ENCODE measurements at regions not wholly inside any gene's neighbourhood (a gene's known extent, or its start where the extent isn't known, plus 50 kb on each side); places are given as distances from the start of the nearest gene placed in this dataset.
"Not testable (repeated sequence)": the region's sequence is repeated elsewhere in the genome, so short reads cannot be mapped to it uniquely, and the experiment has no call there.

DNA sequence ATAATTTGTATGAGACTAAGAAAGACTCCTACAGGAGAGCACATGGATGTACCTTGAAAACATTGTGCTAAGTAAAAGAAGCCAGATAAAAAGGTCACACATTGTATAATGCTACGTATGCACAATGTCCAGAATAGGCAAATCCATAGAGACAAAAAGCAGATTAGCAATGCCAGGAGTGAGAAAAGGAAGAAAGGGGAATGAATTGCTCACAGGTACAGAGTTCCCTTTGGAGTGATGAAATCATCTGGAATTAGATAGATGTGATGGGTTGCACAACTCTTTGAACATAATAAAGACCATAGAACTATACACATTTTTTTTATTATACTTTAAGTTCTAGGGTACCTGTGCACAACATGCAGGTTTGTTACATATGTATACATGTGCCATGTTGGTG, 1218.9 kb upstream of the TMEM132C start:
- Histone ChIP-seq H3K4me2 (no peak overlapping the region), H3K27ac (no peak overlapping the region), H3F3A (ENCODE audit: insufficient read depth, low read depth) (peaks cover 12% of the 10 kb centered on the region), H3K27me3 (ENCODE audit: insufficient read depth, low read depth) (no peaks in the 10 kb centered on the region), H3K4me1 (replicated peaks; ENCODE audit: insufficient read depth) (peaks cover 14% of the 10 kb centered on the region), H4K20me1 (ENCODE audit: insufficient read depth) (no peaks in the 10 kb centered on the region), H3K9me2 (ENCODE audit: insufficient read depth) (no peaks in the 10 kb centered on the region), H3K79me2 (ENCODE audit: low read depth) (no peaks in the 10 kb centered on the region), H3K36me3 (ENCODE audit: low read depth) (no peaks in the 10 kb centered on the region), H3K4me3 (no peak overlapping the region), H2AFZ (no peak overlapping the region), H3K9me3 (ENCODE audit: insufficient read depth, low read depth) (no peaks in the 10 kb centered on the region)
- no peak for DNase-seq
- CTCF ChIA-PET = interaction anchor here (0.6 kb wide), 1 partner anchor 271 kb away, joined by 3 read pairs; no protein-coding TSS in a partner anchor
- no TSS peak for BruUV-seq (replicated peaks)
- TF ChIP-seq EZH2 (IDR thresholded peaks at IDR 0.05; ENCODE audit: low read depth) = no peak
- TF ChIP-seq, protein P1, sequence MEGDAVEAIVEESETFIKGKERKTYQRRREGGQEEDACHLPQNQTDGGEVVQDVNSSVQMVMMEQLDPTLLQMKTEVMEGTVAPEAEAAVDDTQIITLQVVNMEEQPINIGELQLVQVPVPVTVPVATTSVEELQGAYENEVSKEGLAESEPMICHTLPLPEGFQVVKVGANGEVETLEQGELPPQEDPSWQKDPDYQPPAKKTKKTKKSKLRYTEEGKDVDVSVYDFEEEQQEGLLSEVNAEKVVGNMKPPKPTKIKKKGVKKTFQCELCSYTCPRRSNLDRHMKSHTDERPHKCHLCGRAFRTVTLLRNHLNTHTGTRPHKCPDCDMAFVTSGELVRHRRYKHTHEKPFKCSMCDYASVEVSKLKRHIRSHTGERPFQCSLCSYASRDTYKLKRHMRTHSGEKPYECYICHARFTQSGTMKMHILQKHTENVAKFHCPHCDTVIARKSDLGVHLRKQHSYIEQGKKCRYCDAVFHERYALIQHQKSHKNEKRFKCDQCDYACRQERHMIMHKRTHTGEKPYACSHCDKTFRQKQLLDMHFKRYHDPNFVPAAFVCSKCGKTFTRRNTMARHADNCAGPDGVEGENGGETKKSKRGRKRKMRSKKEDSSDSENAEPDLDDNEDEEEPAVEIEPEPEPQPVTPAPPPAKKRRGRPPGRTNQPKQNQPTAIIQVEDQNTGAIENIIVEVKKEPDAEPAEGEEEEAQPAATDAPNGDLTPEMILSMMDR (conservative IDR thresholded peaks at IDR 0.05) = no peak
- POLR2A ChIA-PET (ENCODE audit: unreplicated experiment) = no interaction called here
- intact Hi-C loops (cut with micrococcal nuclease; ENCODE audit: unreplicated experiment) = no loop called here

DNA sequence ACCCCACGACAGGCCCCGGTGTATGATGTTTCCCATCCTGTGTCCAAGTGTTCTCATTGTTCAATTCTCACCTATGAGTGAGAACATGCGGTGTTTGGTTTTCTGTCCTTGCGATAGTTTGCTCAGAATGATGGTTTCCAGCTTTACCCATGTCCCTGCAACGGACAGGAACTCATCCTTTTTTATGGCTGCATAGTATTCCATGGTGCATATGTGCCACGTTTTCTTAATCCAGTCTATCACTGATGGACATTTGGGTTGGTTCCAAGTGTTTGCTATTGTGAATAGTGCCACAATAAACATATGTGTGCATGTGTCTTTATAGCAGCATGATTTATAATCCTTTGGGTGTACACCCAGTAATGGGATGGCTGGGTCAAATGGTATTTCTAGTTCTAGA, 1218.4 kb upstream of the TMEM132C start:
- H3K9me2 ChIP-seq (ENCODE audit: insufficient read depth); BruUV-seq (replicated peaks); H3K9me3 ChIP-seq (ENCODE audit: insufficient read depth, low read depth); DNase-seq; H3K36me3 ChIP-seq (ENCODE audit: low read depth); H4K20me1 ChIP-seq (ENCODE audit: insufficient read depth); POLR2A ChIA-PET (ENCODE audit: unreplicated experiment); H3K4me3 ChIP-seq; H3K4me2 ChIP-seq; H3K27ac ChIP-seq; H3K79me2 ChIP-seq (ENCODE audit: low read depth); H2AFZ ChIP-seq; H3K27me3 ChIP-seq (ENCODE audit: insufficient read depth, low read depth); intact Hi-C loops (cut with micrococcal nuclease; ENCODE audit: unreplicated experiment): not testable (repeated sequence)
- Histone ChIP-seq H3F3A (ENCODE audit: insufficient read depth, low read depth) (peaks cover 16% of the 10 kb centered on the region), H3K4me1 (replicated peaks; ENCODE audit: insufficient read depth) (peaks cover 19% of the 10 kb centered on the region)
- CTCF ChIA-PET = interaction anchor here (0.6 kb wide), 1 partner anchor 272 kb away, joined by 3 read pairs; no protein-coding TSS in a partner anchor

DNA sequence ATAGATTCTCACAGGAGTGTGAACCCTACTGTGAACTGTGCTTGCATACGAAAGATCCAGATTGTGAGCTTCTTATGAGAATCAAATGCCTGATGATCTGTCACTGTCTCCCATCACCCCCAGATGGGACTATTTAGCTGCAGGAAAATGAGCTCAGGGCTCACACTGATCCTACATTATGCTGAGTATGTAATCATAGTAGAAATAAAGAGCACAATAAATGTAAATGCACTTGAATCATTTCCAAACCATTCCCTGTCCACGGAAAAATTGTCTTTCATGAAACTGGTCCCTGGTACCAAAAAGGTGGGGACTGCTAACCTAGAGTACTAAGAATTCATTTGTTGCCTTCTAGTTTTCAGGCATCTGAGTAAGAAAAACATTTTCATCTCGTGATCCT, 1215.8 kb upstream of the TMEM132C start:
- intact Hi-C loops (cut with micrococcal nuclease; ENCODE audit: unreplicated experiment) = no loop called here
- TF ChIP-seq EZH2 (IDR thresholded peaks at IDR 0.05; ENCODE audit: low read depth) = no peak
- TF ChIP-seq, protein P1 (conservative IDR thresholded peaks at IDR 0.05) = no peak
- no peak for DNase-seq
- H2AFZ ChIP-seq = no peak overlapping the region
- ChIA-PET CTCF (no interaction called here), POLR2A (ENCODE audit: unreplicated experiment) (no interaction called here)
- BruUV-seq (replicated peaks) = no TSS peak
- no peak overlapping the region for H3K27ac ChIP-seq
- no peak overlapping the region for H3K4me2 ChIP-seq
- H4K20me1 ChIP-seq (ENCODE audit: insufficient read depth) = no peaks in the 10 kb centered on the region
- no peaks in the 10 kb centered on the region for H3K27me3 ChIP-seq (ENCODE audit: insufficient read depth, low read depth)
- H3F3A ChIP-seq (ENCODE audit: insufficient read depth, low read depth) = peaks cover 21% of the 10 kb centered on the region
- H3K9me3 ChIP-seq (ENCODE audit: insufficient read depth, low read depth) = no peaks in the 10 kb centered on the region
- H3K36me3 ChIP-seq (ENCODE audit: low read depth) = no peaks in the 10 kb centered on the region
- H3K9me2 ChIP-seq (ENCODE audit: insufficient read depth) = no peaks in the 10 kb centered on the region
- H3K79me2 ChIP-seq (ENCODE audit: low read depth) = no peaks in the 10 kb centered on the region
- H3K4me3 ChIP-seq = no peak overlapping the region
- peaks cover 37% of the 10 kb centered on the region for H3K4me1 ChIP-seq (replicated peaks; ENCODE audit: insufficient read depth)
